ENCODE measurements at regions not wholly inside any gene's neighbourhood (a gene's known extent, or its start where the extent isn't known, plus 50 kb on each side); places are given as distances from the start of the nearest gene placed in this dataset.

DNA sequence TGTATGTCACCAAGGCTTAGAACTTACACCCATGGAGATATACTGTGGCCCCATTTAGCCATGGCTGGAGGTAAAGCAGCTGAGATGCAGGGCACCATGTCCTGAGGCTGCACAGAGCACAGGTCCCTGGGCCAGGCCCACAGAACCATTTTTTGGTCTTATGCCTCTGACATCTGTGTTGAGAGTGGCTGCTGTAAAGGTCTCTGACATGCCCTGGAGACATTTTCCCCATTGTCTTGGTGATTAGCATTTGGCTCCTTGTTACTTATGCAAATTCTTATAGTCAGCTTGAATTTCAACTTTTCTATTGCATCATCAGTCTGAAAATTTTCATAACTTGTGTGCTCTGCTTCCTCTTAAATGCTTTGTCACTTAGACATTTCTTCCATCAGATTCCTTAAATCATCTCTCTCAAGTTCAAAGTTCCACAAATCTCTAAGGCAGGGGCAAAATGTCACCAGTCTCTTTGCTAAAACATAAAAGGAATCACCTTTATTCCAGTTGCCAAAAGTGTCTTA, 701.3 kb downstream of the EPHA3 start:
- intact Hi-C loops (cut with micrococcal nuclease): no loop called here
- H3K9me3 Mint-ChIP-seq (ENCODE audit: unreplicated experiment): no peaks in the 10 kb centered on the region
- TF ChIP-seq, protein P1, sequence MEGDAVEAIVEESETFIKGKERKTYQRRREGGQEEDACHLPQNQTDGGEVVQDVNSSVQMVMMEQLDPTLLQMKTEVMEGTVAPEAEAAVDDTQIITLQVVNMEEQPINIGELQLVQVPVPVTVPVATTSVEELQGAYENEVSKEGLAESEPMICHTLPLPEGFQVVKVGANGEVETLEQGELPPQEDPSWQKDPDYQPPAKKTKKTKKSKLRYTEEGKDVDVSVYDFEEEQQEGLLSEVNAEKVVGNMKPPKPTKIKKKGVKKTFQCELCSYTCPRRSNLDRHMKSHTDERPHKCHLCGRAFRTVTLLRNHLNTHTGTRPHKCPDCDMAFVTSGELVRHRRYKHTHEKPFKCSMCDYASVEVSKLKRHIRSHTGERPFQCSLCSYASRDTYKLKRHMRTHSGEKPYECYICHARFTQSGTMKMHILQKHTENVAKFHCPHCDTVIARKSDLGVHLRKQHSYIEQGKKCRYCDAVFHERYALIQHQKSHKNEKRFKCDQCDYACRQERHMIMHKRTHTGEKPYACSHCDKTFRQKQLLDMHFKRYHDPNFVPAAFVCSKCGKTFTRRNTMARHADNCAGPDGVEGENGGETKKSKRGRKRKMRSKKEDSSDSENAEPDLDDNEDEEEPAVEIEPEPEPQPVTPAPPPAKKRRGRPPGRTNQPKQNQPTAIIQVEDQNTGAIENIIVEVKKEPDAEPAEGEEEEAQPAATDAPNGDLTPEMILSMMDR (IDR thresholded peaks at IDR 0.05; ENCODE audit: unreplicated experiment): no peak
- ChIA-PET CTCF (interaction anchor here (0.6 kb wide), 1 partner anchor 1210 kb away, joined by 3 read pairs; no protein-coding TSS in a partner anchor), POLR2A (no interaction called here)
- no peak for DNase-seq (ENCODE audit: unreplicated experiment)
- no peaks in the 10 kb centered on the region for H3K36me3 Mint-ChIP-seq (ENCODE audit: insufficient read depth, unreplicated experiment)
- H3K27me3 Mint-ChIP-seq (ENCODE audit: insufficient read depth, unreplicated experiment): no peaks in the 10 kb centered on the region
- BruUV-seq (replicated peaks): no TSS peak
- H3K4me1 Mint-ChIP-seq (ENCODE audit: insufficient read depth, unreplicated experiment): no peaks in the 10 kb centered on the region
- no peak overlapping the region for H3K4me3 Mint-ChIP-seq (ENCODE audit: unreplicated experiment)
- no peak overlapping the region for H3K27ac Mint-ChIP-seq (ENCODE audit: low read depth, unreplicated experiment)

DNA sequence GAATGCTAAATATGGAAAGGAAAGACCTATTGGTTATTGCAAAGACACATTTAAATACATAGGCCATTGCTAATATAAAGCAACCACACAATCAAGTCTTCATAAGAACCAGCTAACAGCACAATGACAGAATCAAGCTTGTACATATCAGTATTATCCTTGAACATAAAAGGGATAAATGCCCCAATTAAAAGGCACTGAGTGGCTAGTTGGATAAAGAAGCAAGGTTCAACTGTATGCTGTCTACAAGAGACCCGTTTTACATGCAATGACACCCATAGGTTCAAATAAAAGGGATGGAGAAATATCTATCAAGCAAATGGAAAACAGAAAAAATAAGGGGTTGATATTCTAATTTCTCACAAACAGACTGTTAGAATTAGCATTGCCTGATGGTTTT, 706.1 kb downstream of the EPHA3 start:
- intact Hi-C loops (cut with micrococcal nuclease): no loop called here
- Mint-ChIP-seq H3K27me3 (ENCODE audit: insufficient read depth, unreplicated experiment) (no peaks in the 10 kb centered on the region), H3K4me3 (ENCODE audit: unreplicated experiment) (no peak overlapping the region), H3K27ac (ENCODE audit: low read depth, unreplicated experiment) (no peak overlapping the region), H3K9me3 (ENCODE audit: unreplicated experiment) (no peaks in the 10 kb centered on the region), H3K36me3 (ENCODE audit: insufficient read depth, unreplicated experiment) (no peaks in the 10 kb centered on the region), H3K4me1 (ENCODE audit: insufficient read depth, unreplicated experiment) (no peaks in the 10 kb centered on the region)
- ChIA-PET POLR2A (no interaction called here), CTCF (no interaction called here)
- no peak for DNase-seq (ENCODE audit: unreplicated experiment)
- BruUV-seq (replicated peaks): no TSS peak
- TF ChIP-seq, protein P1 (IDR thresholded peaks at IDR 0.05; ENCODE audit: unreplicated experiment): no peak

GRCh38 chr3:89841041-89841440, 733.6 kb downstream of the EPHA3 start:
- H3K4me3 Mint-ChIP-seq (ENCODE audit: unreplicated experiment): no peak overlapping the region
- no peaks in the 10 kb centered on the region for H3K4me1 Mint-ChIP-seq (ENCODE audit: insufficient read depth, unreplicated experiment)
- TF ChIP-seq, protein P1 (IDR thresholded peaks at IDR 0.05; ENCODE audit: unreplicated experiment): no peak
- H3K36me3 Mint-ChIP-seq (ENCODE audit: insufficient read depth, unreplicated experiment): no peaks in the 10 kb centered on the region
- H3K27me3 Mint-ChIP-seq (ENCODE audit: insufficient read depth, unreplicated experiment): no peaks in the 10 kb centered on the region
- DNase-seq (ENCODE audit: unreplicated experiment): peak; percentile 1
- H3K9me3 Mint-ChIP-seq (ENCODE audit: unreplicated experiment): no peaks in the 10 kb centered on the region
- BruUV-seq (replicated peaks): no TSS peak
- intact Hi-C loops (cut with micrococcal nuclease): no loop called here
- POLR2A ChIA-PET: no interaction called here
- H3K27ac Mint-ChIP-seq (ENCODE audit: low read depth, unreplicated experiment): no peak overlapping the region
- CTCF ChIA-PET: interaction anchor here (0.6 to 1.0 kb wide), 2 partner anchors 249 to 807 kb away, joined by 3 to 4 read pairs; no protein-coding TSS in a partner anchor

DNA sequence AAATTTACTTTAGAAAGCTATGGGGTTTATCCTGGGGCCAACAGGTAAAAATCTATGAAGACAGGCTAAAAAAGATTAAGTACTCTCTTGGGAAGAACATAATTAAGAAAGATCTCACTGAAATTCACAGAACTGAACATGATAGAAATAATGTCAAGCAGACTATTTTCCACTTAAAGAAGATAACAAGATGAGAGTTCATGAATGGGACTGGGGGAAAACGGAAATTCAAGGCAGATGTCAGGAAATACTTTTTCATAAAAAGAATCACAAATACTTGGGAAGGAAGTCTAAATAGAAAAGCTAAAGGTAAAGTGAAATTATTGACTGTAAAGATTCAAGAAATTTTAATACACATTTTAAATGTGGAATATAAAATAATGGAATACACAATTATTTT, 737.6 kb downstream of the EPHA3 start:
- DNase-seq (ENCODE audit: unreplicated experiment): no peak
- Mint-ChIP-seq H3K4me1 (ENCODE audit: insufficient read depth, unreplicated experiment) (no peaks in the 10 kb centered on the region), H3K36me3 (ENCODE audit: insufficient read depth, unreplicated experiment) (no peaks in the 10 kb centered on the region), H3K9me3 (ENCODE audit: unreplicated experiment) (no peaks in the 10 kb centered on the region), H3K4me3 (ENCODE audit: unreplicated experiment) (no peak overlapping the region), H3K27me3 (ENCODE audit: insufficient read depth, unreplicated experiment) (no peaks in the 10 kb centered on the region), H3K27ac (ENCODE audit: low read depth, unreplicated experiment) (no peak overlapping the region)
- CTCF ChIA-PET: interaction anchor here (0.6 kb wide), 1 partner anchor 760 kb away, joined by 3 read pairs; no protein-coding TSS in a partner anchor
- TF ChIP-seq, protein P1 (IDR thresholded peaks at IDR 0.05; ENCODE audit: unreplicated experiment): no peak
- POLR2A ChIA-PET: no interaction called here
- intact Hi-C loops (cut with micrococcal nuclease): no loop called here
- BruUV-seq (replicated peaks): no TSS peak
